Retinal pigment epithelial cell (primary cell): ENCODE measurements at regions not wholly inside any gene's neighbourhood (a gene's known extent, or its start where the extent isn't known, plus 50 kb on each side); places are given as distances from the start of the nearest gene placed in this dataset.

ENCODE experiments used
- DNase-seq: peaks from one replicate; pipeline ENCODE4 v3.0.0-alpha.2; 2010; ENCODE audit warnings: low read depth
- H3K4me3 ChIP-seq: 2 replicates; pipeline ENCODE4 v1.5.1; 2011; ENCODE audit warnings: mild to moderate bottlenecking, low read length, control low read depth, moderate library complexity
- TF ChIP-seq, protein P1 (sequence below): conservative IDR thresholded peaks from 2 replicates; pipeline ENCODE4 v1.5.1; 2011; ENCODE audit warnings: low read depth, low read length, control low read depth, inconsistent platforms

DNA sequence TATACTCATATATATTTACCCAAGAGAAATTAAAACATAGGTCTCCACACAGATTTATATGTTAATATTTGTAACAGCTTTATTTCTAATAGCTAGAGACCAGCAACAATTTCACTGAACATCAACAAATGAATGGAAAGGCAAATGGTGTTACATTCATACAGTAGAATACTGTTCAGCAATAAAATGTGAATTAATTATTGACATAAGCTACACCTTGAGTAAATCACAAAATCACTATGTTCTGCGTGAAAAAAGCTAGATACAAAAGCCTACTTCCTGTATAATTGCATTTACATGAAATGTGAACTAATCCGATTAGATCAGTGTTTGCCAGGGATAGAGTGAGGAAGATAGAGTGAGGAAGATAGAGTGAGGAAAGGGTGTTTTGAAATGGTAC is 945.7 kb downstream of the SQOR start:
- H3K4me3 ChIP-seq: no peak overlapping the region
- TF ChIP-seq, protein P1, sequence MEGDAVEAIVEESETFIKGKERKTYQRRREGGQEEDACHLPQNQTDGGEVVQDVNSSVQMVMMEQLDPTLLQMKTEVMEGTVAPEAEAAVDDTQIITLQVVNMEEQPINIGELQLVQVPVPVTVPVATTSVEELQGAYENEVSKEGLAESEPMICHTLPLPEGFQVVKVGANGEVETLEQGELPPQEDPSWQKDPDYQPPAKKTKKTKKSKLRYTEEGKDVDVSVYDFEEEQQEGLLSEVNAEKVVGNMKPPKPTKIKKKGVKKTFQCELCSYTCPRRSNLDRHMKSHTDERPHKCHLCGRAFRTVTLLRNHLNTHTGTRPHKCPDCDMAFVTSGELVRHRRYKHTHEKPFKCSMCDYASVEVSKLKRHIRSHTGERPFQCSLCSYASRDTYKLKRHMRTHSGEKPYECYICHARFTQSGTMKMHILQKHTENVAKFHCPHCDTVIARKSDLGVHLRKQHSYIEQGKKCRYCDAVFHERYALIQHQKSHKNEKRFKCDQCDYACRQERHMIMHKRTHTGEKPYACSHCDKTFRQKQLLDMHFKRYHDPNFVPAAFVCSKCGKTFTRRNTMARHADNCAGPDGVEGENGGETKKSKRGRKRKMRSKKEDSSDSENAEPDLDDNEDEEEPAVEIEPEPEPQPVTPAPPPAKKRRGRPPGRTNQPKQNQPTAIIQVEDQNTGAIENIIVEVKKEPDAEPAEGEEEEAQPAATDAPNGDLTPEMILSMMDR: no peak
- DNase-seq: no peak

DNA sequence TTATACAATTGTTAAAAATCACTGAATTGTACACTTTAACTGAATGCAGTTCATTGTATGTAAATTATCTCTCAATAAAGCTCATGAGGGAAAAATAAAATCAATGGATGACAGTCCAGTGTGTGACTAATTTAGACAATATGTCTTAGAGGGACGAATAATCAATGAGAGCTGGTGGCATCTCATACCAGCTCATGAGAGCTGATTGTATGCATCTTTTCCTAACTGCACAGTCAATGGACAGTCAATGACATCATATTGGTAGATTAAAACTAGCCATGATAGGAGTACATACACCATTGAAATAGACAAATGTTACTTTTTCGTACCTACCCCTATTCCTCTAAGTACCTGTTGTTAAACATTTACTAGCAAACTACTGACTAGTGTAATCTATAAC is 946.1 kb downstream of the SQOR start:
- TF ChIP-seq, protein P1: no peak

DNA sequence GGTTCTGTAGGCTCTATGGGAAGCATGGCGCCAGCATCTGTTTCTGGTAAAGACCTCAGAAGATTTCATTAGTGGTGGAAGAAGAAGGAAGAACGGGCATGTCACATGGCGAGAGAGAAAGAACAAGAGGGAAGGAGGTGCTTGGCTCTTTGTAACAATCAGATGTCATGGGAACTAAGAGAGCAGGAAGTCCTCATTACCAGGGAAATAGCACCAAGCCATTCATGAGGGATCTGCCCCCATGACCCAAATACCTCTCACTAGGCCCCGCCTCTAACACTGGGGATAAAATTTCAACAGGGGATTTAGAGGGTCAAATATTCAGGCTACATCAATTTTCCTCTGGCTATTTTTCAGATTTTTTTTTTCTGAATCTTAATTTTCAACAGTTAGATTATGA is 954.3 kb downstream of the SQOR start:
- TF ChIP-seq, protein P1: no peak
- no peak overlapping the region for H3K4me3 ChIP-seq
- no peak for DNase-seq

More for the DNA sequence above, 946.1 kb downstream of the SQOR start:
- no peak overlapping the region for H3K4me3 ChIP-seq
- no peak for DNase-seq

DNA sequence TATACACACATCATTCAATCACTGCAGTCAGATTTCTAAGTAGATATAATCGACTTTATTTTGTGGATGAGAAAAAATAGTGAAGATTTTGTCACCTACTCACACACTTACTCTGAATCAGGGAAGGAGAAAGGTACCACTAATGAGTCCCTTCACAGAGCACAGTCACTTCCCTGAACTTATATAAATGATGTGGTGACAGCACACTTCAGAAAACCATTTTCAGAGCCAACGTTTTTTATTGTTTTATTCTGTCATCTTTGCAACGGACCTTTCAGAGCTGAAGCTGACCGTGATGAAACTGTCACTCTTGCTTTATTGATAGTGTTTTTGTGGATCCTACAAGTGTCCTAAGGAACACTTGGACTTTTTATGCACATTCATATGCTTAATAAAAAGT is 956.6 kb downstream of the SQOR start:
- no peak overlapping the region for H3K4me3 ChIP-seq
- DNase-seq: no peak
- TF ChIP-seq, protein P1: no peak

DNA sequence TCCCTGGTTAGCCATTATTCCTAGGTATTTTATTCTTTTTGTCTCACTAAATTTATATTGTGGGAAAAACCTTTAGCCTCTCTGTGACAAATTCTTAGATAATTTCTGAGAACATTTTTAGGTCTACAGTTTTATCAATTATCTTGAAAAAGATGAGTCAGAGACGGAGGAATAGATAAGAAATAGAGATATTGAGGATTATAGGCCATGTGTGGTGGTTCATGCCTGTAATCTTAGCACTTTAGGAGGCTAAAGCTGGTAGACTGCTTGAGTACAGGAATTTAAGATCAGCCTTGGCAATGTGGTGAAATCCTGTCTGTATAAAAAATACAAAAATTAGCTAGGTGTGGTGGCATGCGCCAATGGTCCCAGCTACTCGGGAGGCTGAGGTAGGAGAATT is 960.2 kb downstream of the SQOR start:
- TF ChIP-seq, protein P1: no peak
- no peak overlapping the region for H3K4me3 ChIP-seq
- no peak for DNase-seq

DNA sequence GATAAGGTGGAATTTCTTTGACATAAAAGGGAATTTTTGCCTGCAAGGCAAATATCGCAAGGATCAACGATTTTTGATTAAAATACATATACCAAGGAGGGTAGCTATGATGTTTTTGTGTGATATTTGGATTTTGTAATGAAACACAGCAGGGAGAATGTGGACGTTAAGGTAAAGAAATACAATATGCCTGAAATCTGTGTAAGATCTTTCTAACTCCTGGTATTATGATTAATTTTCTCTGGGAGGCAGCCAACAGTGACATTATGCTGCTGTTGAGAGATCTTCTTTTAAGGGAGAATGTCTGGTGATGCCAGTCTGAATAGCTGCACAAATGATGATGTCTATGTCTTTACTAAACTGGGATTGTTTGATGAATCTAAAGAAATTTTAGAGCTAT is 972.2 kb downstream of the SQOR start:
- no peak overlapping the region for H3K4me3 ChIP-seq
- TF ChIP-seq, protein P1: no peak
- no peak for DNase-seq

DNA sequence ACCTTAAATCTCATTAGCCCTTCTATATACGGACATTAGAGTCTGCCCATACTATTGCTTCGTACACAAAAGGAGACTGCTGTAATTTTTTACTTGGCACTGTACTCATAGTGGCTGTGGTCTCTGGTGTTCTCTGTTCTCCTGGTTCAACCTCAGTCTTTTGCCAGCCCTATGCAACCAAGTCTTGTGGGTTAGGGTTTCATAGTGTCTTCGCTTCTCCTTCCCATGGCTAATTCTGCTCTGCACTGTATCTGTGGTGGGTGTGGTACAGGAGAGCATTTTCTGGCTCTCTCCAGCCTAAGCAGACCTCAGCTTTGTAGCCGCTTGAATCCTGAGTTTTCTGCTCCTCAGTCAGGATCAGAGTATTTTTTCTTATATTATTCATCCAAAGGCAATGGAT is 981.2 kb downstream of the SQOR start:
- TF ChIP-seq, protein P1: no peak
- no peak overlapping the region for H3K4me3 ChIP-seq
- no peak for DNase-seq
